ENCODE measurements at regions not wholly inside any gene's neighbourhood (a gene's known extent, or its start where the extent isn't known, plus 50 kb on each side); places are given as distances from the start of the nearest gene placed in this dataset.

- DNase-seq = no peak
- Mint-ChIP-seq H3K4me1 (no peaks in the 10 kb centered on the region), H3K27me3 (no peaks in the 10 kb centered on the region), H3K9me3 (ENCODE audit: insufficient read depth) (no peaks in the 10 kb centered on the region), H3K4me3 (no peak overlapping the region), H3K27ac (no peak overlapping the region)
- Histone ChIP-seq H3K9ac (ENCODE audit: low read length) (no peak overlapping the region), H2AFZ (ENCODE audit: insufficient read depth, low read depth, low read length, poor library complexity, severe bottlenecking) (no peak overlapping the region), H3K36me3 (replicated peaks in 1 of 2; ENCODE audit: control extremely low read depth in 1 of 2, control insufficient read depth in 1 of 2, extremely low read depth in 1 of 2, insufficient read depth in 2 of 2, low read length in 1 of 2) (no peaks in the 10 kb centered on the region), H3K79me2 (ENCODE audit: control insufficient read depth, insufficient read depth, low read length) (no peaks in the 10 kb centered on the region), H3K27me3 (replicated peaks in 1 of 4; ENCODE audit: control extremely low read depth in 1 of 4, control insufficient read depth in 3 of 4, insufficient read depth in 4 of 4, low read length in 3 of 4) (no peaks in the 10 kb centered on the region), H3K4me1 (ENCODE audit: control insufficient read depth in 2 of 2, insufficient read depth in 2 of 2, low read length in 2 of 2) (no peaks in the 10 kb centered on the region), H3K9me3 (ENCODE audit: control extremely low read depth in 1 of 3, control insufficient read depth in 2 of 3, insufficient read depth in 1 of 3, low read length in 2 of 3) (no peaks in the 10 kb centered on the region), H3K4me3 (ENCODE audit: control extremely low read depth in 1 of 5, extremely low read depth in 1 of 5, insufficient read depth in 1 of 5, low read depth in 2 of 5, low read length in 4 of 5) (no peak overlapping the region), H3K4me2 (replicated peaks; ENCODE audit: low read depth, low read length, poor library complexity, severe bottlenecking) (no peak overlapping the region), H4K20me1 (ENCODE audit: control insufficient read depth, insufficient read depth, low read length, poor library complexity, severe bottlenecking) (no peaks in the 10 kb centered on the region), H3K27ac (ENCODE audit: low read length in 2 of 2) (no peak overlapping the region)
- CTCF ChIA-PET = no interaction called here
- no CpG with 5 or more reads among the region's 5 CpGs for WGBS (ENCODE audit: insufficient coverage)
- intact Hi-C loops (cut with micrococcal nuclease) = no loop called here
- TF ChIP-seq CTCF (IDR thresholded peaks at IDR 0.05) (no peak), EZH2 (IDR thresholded peaks at IDR 0.05; ENCODE audit: borderline replicate concordance, insufficient read depth, low read depth, low read length, poor library complexity, severe bottlenecking) (no peak)
- ATAC-seq (ENCODE audit: low read depth) = no peak
- POLR2A ChIA-PET = no interaction called here
These were observed 407.6 kb downstream of the BCAT1 start for GRCh38 chr12:24541193-24541871.

- Mint-ChIP-seq H3K27me3 (no peaks in the 10 kb centered on the region), H3K27ac (no peak overlapping the region), H3K4me3 (no peak overlapping the region), H3K9me3 (ENCODE audit: insufficient read depth) (no peaks in the 10 kb centered on the region), H3K4me1 (peaks cover 9% of the 10 kb centered on the region)
- H3K27ac ChIP-seq (ENCODE audit: low read length in 2 of 2) = no peak overlapping the region
- H3K79me2 ChIP-seq (ENCODE audit: control insufficient read depth, insufficient read depth, low read length) = no peaks in the 10 kb centered on the region
- no peaks in the 10 kb centered on the region for H3K9me3 ChIP-seq (ENCODE audit: control extremely low read depth in 1 of 3, control insufficient read depth in 2 of 3, insufficient read depth in 1 of 3, low read length in 2 of 3)
- no CpG with 5 or more reads among the region's 3 CpGs for WGBS (ENCODE audit: insufficient coverage)
- POLR2A ChIA-PET = no interaction called here
- intact Hi-C loops (cut with micrococcal nuclease) = no loop called here
- H4K20me1 ChIP-seq (ENCODE audit: control insufficient read depth, insufficient read depth, low read length, poor library complexity, severe bottlenecking) = no peaks in the 10 kb centered on the region
- H3K27me3 ChIP-seq (replicated peaks in 1 of 4; ENCODE audit: control extremely low read depth in 1 of 4, control insufficient read depth in 3 of 4, insufficient read depth in 4 of 4, low read length in 3 of 4) = no peaks in the 10 kb centered on the region
- H2AFZ ChIP-seq (ENCODE audit: insufficient read depth, low read depth, low read length, poor library complexity, severe bottlenecking) = no peak overlapping the region
- no peak for ATAC-seq (ENCODE audit: low read depth)
- no peak overlapping the region for H3K4me2 ChIP-seq (replicated peaks; ENCODE audit: low read depth, low read length, poor library complexity, severe bottlenecking)
- CTCF ChIA-PET = no interaction called here
- no peak for DNase-seq
- H3K36me3 ChIP-seq (replicated peaks in 1 of 2; ENCODE audit: control extremely low read depth in 1 of 2, control insufficient read depth in 1 of 2, extremely low read depth in 1 of 2, insufficient read depth in 2 of 2, low read length in 1 of 2) = no peaks in the 10 kb centered on the region
- peaks cover 0 to 5% of the 10 kb centered on the region in 2 donors for H3K4me1 ChIP-seq (ENCODE audit: control insufficient read depth in 2 of 2, insufficient read depth in 2 of 2, low read length in 2 of 2)
- H3K9ac ChIP-seq (ENCODE audit: low read length) = no peak overlapping the region
- no peak overlapping the region for H3K4me3 ChIP-seq (ENCODE audit: control extremely low read depth in 1 of 5, extremely low read depth in 1 of 5, insufficient read depth in 1 of 5, low read depth in 2 of 5, low read length in 4 of 5)
- TF ChIP-seq CTCF (IDR thresholded peaks at IDR 0.05) = no peak
- TF ChIP-seq EZH2 (IDR thresholded peaks at IDR 0.05; ENCODE audit: borderline replicate concordance, insufficient read depth, low read depth, low read length, poor library complexity, severe bottlenecking) = no peak
These were observed 409.3 kb downstream of the BCAT1 start for GRCh38 chr12:24539646-24540045.
